Neuronal stem cell (in vitro differentiated cells): ENCODE measurements at regions not wholly inside any gene's neighbourhood (a gene's known extent, or its start where the extent isn't known, plus 50 kb on each side); places are given as distances from the start of the nearest gene placed in this dataset.

Source experiments
- DNase-seq: peaks from one replicate; pipeline ENCODE4 v3.0.0-alpha.2; 2013; ENCODE audit warnings: low spot score
- H2AFZ ChIP-seq: one replicate; pipeline ENCODE4 v1.6.1; 2013; ENCODE audit warnings: mild to moderate bottlenecking, low read length, inconsistent platforms
- H2AK5ac ChIP-seq: 2 replicates; pipeline ENCODE4 v1.6.1; 2013; ENCODE audit warnings: low read depth, mild to moderate bottlenecking, inconsistent platforms, low read length, moderate library complexity, mixed read lengths
- H2BK120ac ChIP-seq: 2 replicates; pipeline ENCODE4 v1.6.1; 2013; ENCODE audit warnings: low read depth, mild to moderate bottlenecking, inconsistent platforms, low read length, moderate library complexity, mixed read lengths
- H2BK12ac ChIP-seq: one replicate; pipeline ENCODE4 v1.6.1; 2013; ENCODE audit warnings: low read length, inconsistent platforms
- H2BK15ac ChIP-seq: 2 replicates; pipeline ENCODE4 v1.6.1; 2013; ENCODE audit warnings: mild to moderate bottlenecking, low read length, inconsistent platforms, mixed read lengths
- H2BK5ac ChIP-seq: one replicate; pipeline ENCODE4 v1.6.1; 2013; ENCODE audit warnings: inconsistent platforms, mild to moderate bottlenecking, low read length, moderate library complexity
- H3K14ac ChIP-seq: one replicate; pipeline ENCODE4 v1.6.1; 2013; ENCODE audit warnings: low read length, inconsistent platforms
- H3K18ac ChIP-seq: 2 replicates; pipeline ENCODE4 v1.6.1; 2013; ENCODE audit warnings: low read length, inconsistent platforms
- H3K23ac ChIP-seq: 2 replicates; pipeline ENCODE4 v1.6.1; 2013; ENCODE audit warnings: low read depth, mild to moderate bottlenecking, mixed read lengths, low read length, inconsistent platforms; ENCODE audit not compliant: poor library complexity
- H3K27ac ChIP-seq: replicated peaks from 3 replicates; pipeline ENCODE4 v1.5.1; 2013; ENCODE audit warnings: low read length, inconsistent platforms
- H3K27me3 ChIP-seq, 3 experiments: 2 replicates each; pipeline ENCODE4 v1.6.1; 2013; ENCODE audit warnings: low read length in 3 of 3, mild to moderate bottlenecking in 2 of 3, inconsistent platforms in 1 of 3, low read depth in 1 of 3, mixed read lengths in 1 of 3, moderate library complexity in 1 of 3; ENCODE audit not compliant: control insufficient read depth in 3 of 3, insufficient read depth in 3 of 3
- H3K36me3 ChIP-seq, 2 donors: replicated peaks in 1 of 2; 2 replicates each; pipeline ENCODE4 v1.6.1; 2013; ENCODE audit warnings: low read length in 2 of 2; ENCODE audit not compliant: control insufficient read depth in 2 of 2, insufficient read depth in 2 of 2
- H3K4ac ChIP-seq: 2 replicates; pipeline ENCODE4 v1.6.1; 2013; ENCODE audit warnings: inconsistent platforms, mild to moderate bottlenecking, low read length, moderate library complexity
- H3K4me1 ChIP-seq, 2 donors: 1 replicate in 1 of 2; 2 replicates in 1 of 2; pipeline ENCODE4 v1.6.1; 2013; ENCODE audit warnings: low read length in 2 of 2, low read depth in 1 of 2; ENCODE audit not compliant: control insufficient read depth in 2 of 2, insufficient read depth in 1 of 2
- H3K4me2 ChIP-seq: one replicate; pipeline ENCODE4 v1.6.1; 2013; ENCODE audit warnings: mild to moderate bottlenecking, low read length, inconsistent platforms; ENCODE audit not compliant: insufficient read depth, poor library complexity, severe bottlenecking
- H3K4me3 ChIP-seq, 2 donors: 2 replicates each; pipeline ENCODE4 v1.5.1; 2013; ENCODE audit warnings: low read length in 2 of 2, mild to moderate bottlenecking in 2 of 2, inconsistent platforms in 1 of 2, moderate library complexity in 1 of 2
- H3K79me1 ChIP-seq: one replicate; pipeline ENCODE4 v1.6.1; 2013; ENCODE audit warnings: low read depth, mild to moderate bottlenecking, inconsistent platforms, low read length, moderate library complexity
- H3K9ac ChIP-seq: one replicate; pipeline ENCODE4 v1.6.1; 2013; ENCODE audit warnings: mild to moderate bottlenecking, low read depth, low read length, inconsistent platforms; ENCODE audit not compliant: poor library complexity
- H3K9me3 ChIP-seq, 2 donors: replicated peaks in 1 of 2; 2 replicates each; pipeline versions ENCODE3 to v1.6.1; 2013; ENCODE audit warnings: low read length in 2 of 2, mild to moderate bottlenecking in 2 of 2, inconsistent platforms in 1 of 2, low read depth in 1 of 2, mixed read lengths in 1 of 2, moderate library complexity in 1 of 2; ENCODE audit not compliant: control insufficient read depth in 2 of 2, insufficient read depth in 1 of 2
- H4K8ac ChIP-seq: one replicate; pipeline ENCODE4 v1.6.1; 2013; ENCODE audit warnings: low read depth, mild to moderate bottlenecking, inconsistent platforms, low read length, moderate library complexity
- H4K91ac ChIP-seq: one replicate; pipeline ENCODE4 v1.6.1; 2013; ENCODE audit warnings: low read length, low read depth, mild to moderate bottlenecking, inconsistent platforms; ENCODE audit not compliant: poor library complexity
- WGBS, 2 donors: extraction: QIAGEN DNeasy Blood & Tissue Kit; methylation state at CpG; one replicate each; pipeline ENCODE4 v1.1.7; 2013; ENCODE audit warnings: missing lambda C conversion rate in 2 of 2, mixed read lengths in 1 of 2; ENCODE audit not compliant: insufficient read length in 2 of 2, insufficient replicate concordance in 1 of 2; ENCODE audit errors: extremely low coverage in 2 of 2; 5-methylcytosine and 5-hydroxymethylcytosine counted together

DNA sequence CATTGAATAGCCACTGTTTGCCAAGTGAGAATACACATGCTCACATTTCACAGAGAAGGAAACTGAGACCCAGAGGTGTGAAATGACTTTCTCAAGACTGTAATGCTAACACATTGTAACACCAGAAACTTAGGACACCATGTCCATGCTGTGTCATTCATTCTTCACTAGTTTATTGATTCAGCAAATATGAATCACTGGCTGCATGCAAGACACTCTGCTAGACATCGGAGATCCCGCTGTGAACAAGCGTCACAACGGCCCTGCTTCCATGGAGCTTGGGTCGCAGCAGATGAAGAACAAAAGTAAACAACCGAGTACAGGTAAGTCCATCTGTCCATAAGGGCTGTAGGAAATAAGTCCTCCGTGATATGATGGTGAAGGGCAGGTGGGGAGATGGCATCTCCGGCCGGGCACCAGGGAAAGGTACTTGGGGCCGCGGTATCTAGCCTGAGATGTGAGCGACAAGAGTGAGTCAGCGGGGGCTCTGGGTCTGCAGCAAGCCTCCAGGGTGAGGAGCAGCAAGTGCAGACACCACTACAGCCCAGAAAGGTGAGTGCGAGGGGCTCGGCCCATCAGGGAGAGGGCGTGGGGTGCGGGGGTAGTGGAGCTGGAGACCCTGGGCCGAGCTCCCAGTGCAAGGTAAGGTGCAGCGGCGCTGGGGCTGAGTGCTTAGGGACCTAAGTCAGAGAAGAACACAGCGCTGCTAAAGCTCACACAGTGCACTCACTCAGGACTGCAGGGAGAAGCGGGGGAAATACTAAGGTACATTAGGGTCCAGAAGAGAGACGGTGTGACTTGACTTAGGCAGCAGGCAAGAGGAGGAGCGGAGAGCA lies 391.2 kb downstream of the FBXO15 start:
- Histone ChIP-seq H3K9me3 (no peaks in the 10 kb centered on the region), H3K9ac (peak overlapping the region; percentile 63), H3K4me2 (no peak overlapping the region), H3K4me1 (peaks cover 0 to 12% of the 10 kb centered on the region in 2 donors), H3K79me1 (no peaks in the 10 kb centered on the region), H3K36me3 (no peaks in the 10 kb centered on the region), H2BK12ac (no peak overlapping the region), H3K23ac (no peak overlapping the region), H3K4me3 (no peak overlapping the region), H4K91ac (peak overlapping the region; percentile 76), H3K27ac (no peak overlapping the region), H2BK120ac (peak overlapping the region; percentile 32), H2AFZ (no peak overlapping the region), H3K18ac (peak overlapping the region; percentile 52), H4K8ac (peak overlapping the region; percentile 87), H2BK15ac (peak overlapping the region; percentile 88), H3K14ac (no peak overlapping the region), H3K27me3 (no peaks in the 10 kb centered on the region), H2BK5ac (no peak overlapping the region), H2AK5ac (peak overlapping the region; percentile 48), H3K4ac (no peak overlapping the region)
- no CpG with 5 or more reads among the region's 24 CpGs for WGBS, 2 donors
- no peak for DNase-seq

DNA sequence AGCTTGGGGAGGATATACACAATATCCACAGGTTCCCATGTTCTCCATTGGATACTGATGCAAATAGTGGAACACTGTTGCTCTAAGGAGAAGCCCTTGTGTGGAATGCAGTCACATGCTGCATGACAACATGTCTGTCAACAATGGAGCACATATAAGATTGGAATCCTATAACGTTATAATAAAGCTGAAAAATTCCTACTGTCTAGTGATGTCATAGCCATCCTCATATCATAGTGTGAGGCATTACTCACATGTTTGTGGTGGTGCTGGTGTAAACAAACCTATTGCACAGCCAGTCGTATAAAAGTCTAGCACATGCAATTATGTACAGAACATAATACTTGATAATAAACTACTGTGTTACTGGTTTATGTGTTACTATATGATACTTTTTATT lies 394.7 kb downstream of the FBXO15 start:
- no CpG with 5 or more reads among the region's 2 CpGs for WGBS, 2 donors
- Histone ChIP-seq H3K4me2 (no peak overlapping the region), H4K8ac (no peak overlapping the region)

DNA sequence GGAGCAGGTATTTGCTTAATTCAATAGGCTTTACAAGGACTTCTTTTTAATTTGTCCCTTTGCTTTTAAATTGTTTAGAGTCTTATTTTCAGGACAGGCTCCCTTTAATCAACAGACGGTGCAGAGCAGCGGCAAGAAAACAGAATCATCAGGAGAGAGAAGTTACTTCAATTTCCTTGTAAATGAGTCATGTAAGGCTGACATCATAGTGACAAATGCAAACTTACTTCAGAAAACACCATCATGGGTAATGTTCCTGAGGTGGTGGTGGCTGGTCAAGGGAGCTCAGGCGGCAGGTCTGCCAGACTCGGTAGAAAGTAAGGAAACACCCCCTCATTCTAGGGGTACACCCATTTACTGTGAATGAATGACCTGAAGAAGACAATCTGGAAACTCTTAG lies 395.1 kb downstream of the FBXO15 start:
- no peak overlapping the region for H2AFZ ChIP-seq
- no peak overlapping the region for H3K18ac ChIP-seq
- H3K36me3 ChIP-seq = no peaks in the 10 kb centered on the region
- no peak overlapping the region for H3K23ac ChIP-seq
- H3K4me1 ChIP-seq = no peaks in the 10 kb centered on the region
- H3K79me1 ChIP-seq = no peaks in the 10 kb centered on the region
- H3K4me2 ChIP-seq = no peak overlapping the region
- H2BK15ac ChIP-seq = no peak overlapping the region
- no peak overlapping the region for H3K27ac ChIP-seq
- no peaks in the 10 kb centered on the region for H3K27me3 ChIP-seq
- H3K9ac ChIP-seq = no peak overlapping the region
- H3K9me3 ChIP-seq = peaks cover 0 to 2% of the 10 kb centered on the region in 2 donors
- no peak overlapping the region for H3K4me3 ChIP-seq
- H2BK120ac ChIP-seq = no peak overlapping the region
- no peak overlapping the region for H3K14ac ChIP-seq
- no CpG with 5 or more reads among the region's 4 CpGs for WGBS, 2 donors
- no peak overlapping the region for H2BK12ac ChIP-seq
- DNase-seq = no peak
- H2AK5ac ChIP-seq = no peak overlapping the region
- no peak overlapping the region for H4K8ac ChIP-seq
- H4K91ac ChIP-seq = no peak overlapping the region
- no peak overlapping the region for H3K4ac ChIP-seq
- H2BK5ac ChIP-seq = no peak overlapping the region

More for the DNA sequence above, 394.7 kb downstream of the FBXO15 start:
- peaks cover 0 to 2% of the 10 kb centered on the region in 2 donors for H3K9me3 ChIP-seq
- no peak overlapping the region for H3K23ac ChIP-seq
- H3K27me3 ChIP-seq = no peaks in the 10 kb centered on the region
- H3K27ac ChIP-seq = no peak overlapping the region
- H3K4me3 ChIP-seq = no peak overlapping the region
- H3K36me3 ChIP-seq = no peaks in the 10 kb centered on the region
- no peak overlapping the region for H2BK12ac ChIP-seq
- no peak overlapping the region for H3K14ac ChIP-seq
- H2AK5ac ChIP-seq = no peak overlapping the region
- no peak overlapping the region for H3K9ac ChIP-seq
- no peak overlapping the region for H2BK5ac ChIP-seq
- H2BK15ac ChIP-seq = no peak overlapping the region
- H2AFZ ChIP-seq = no peak overlapping the region
- no peak for DNase-seq
- no peak overlapping the region for H4K91ac ChIP-seq
- no peak overlapping the region for H3K18ac ChIP-seq
- no peak overlapping the region for H3K4ac ChIP-seq
- no peak overlapping the region for H2BK120ac ChIP-seq
- no peaks in the 10 kb centered on the region for H3K79me1 ChIP-seq
- H3K4me1 ChIP-seq = no peaks in the 10 kb centered on the region

DNA sequence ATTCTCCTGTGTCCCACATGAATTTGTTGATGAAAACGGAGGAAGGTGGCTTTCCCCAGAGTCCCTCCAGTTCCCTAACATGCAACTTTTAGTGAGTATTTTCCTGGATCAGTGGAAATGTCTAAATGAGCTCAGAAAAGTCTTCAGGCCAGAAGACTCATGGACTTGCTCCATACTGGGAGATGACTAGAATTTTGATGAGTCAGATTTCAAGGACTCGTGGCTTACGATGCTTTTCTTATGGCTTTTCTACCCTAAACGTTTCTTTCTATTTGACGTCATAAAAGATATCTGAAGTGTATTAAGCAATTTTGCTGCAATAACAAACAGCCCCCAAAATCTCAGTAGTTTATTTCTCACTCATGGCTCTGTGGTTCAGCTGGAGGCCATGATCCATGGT lies 397.6 kb downstream of the FBXO15 start:
- H2AFZ ChIP-seq = no peak overlapping the region
- H2AK5ac ChIP-seq = no peak overlapping the region
- H3K4me1 ChIP-seq = peaks cover 0 to 3% of the 10 kb centered on the region in 2 donors
- no peak overlapping the region for H2BK120ac ChIP-seq
- no peak overlapping the region for H2BK5ac ChIP-seq
- no peaks in the 10 kb centered on the region for H3K36me3 ChIP-seq
- no peak overlapping the region for H3K4me2 ChIP-seq
- H3K79me1 ChIP-seq = no peaks in the 10 kb centered on the region
- peaks cover 0 to 2% of the 10 kb centered on the region in 2 donors for H3K9me3 ChIP-seq
- H3K27ac ChIP-seq = no peak overlapping the region
- no peak overlapping the region for H3K4ac ChIP-seq
- H3K18ac ChIP-seq = no peak overlapping the region
- WGBS, 2 donors = no CpG with 5 or more reads among the region's 5 CpGs
- no peaks in the 10 kb centered on the region for H3K27me3 ChIP-seq
- no peak overlapping the region for H4K91ac ChIP-seq
- H3K4me3 ChIP-seq = no peak overlapping the region
- no peak overlapping the region for H3K9ac ChIP-seq
- H3K23ac ChIP-seq = no peak overlapping the region
- H4K8ac ChIP-seq = no peak overlapping the region
- H2BK15ac ChIP-seq = no peak overlapping the region
- DNase-seq = no peak
- no peak overlapping the region for H2BK12ac ChIP-seq
- no peak overlapping the region for H3K14ac ChIP-seq
